A549 (cell line): ENCODE measurements at regions not wholly inside any gene's neighbourhood (a gene's known extent, or its start where the extent isn't known, plus 50 kb on each side); places are given as distances from the start of the nearest gene placed in this dataset.
"Not testable (repeated sequence)": the region's sequence is repeated elsewhere in the genome, so short reads cannot be mapped to it uniquely, and the experiment has no call there.

ENCODE experiments used
- ATAC-seq, 2 experiments: fragments of 200-7000 bp in 1 of 2; fragments of >200 bp in 1 of 2; cut with Nextera tagmentation in 1 of 2; cut with Tn5 transposase in 1 of 2; 3 replicates each; pipeline versions ENCODE4 v1.8.0 to v1.9.1; 2018 to 2020; ENCODE audit warnings: mild to moderate bottlenecking in 1 of 2, moderate library complexity in 1 of 2
- CTCF ChIA-PET: fragments of 300-600 bp; sonication (Branson Sonifier 250); formaldehyde crosslinking; extraction: SDS; loops from one replicate; lab custom pipeline; 2021; ENCODE audit warnings: antibody characterized with exemption, inconsistent platforms; lab: Yijun Ruan, JAX
- POLR2A ChIA-PET: fragments of 350-600 bp; formaldehyde crosslinking; extraction: SDS; loops from one replicate; lab custom pipeline; 2021; ENCODE audit warnings: antibody characterized with exemption, inconsistent platforms; lab: Yijun Ruan, JAX
- DNase-seq, 2 experiments: peaks; one replicate each; pipeline versions ENCODE4 v3.0.0 to v3.0.0-alpha.2; 2011 to 2016; ENCODE audit warnings: low read depth in 1 of 2, low spot score in 1 of 2
- FAIRE-seq: peaks from 2 replicates; lab custom pipeline; 2011; peaks lifted over from hg19 to GRCh38; lab: Jason Lieb, UNC
- H3K27ac ChIP-seq, 2 experiments: fragments of >200 bp; sonication (Bioruptor Twin); formaldehyde crosslinking; 3 replicates each; pipeline ENCODE4 v1.5.1; 2016 to 2017
- H3K4me1 ChIP-seq: fragments of >200 bp; sonication (Bioruptor Twin); formaldehyde crosslinking; 3 replicates; pipeline ENCODE4 v1.6.1; 2016
- H3K4me2 ChIP-seq: fragments of >200 bp; sonication (Bioruptor Twin); formaldehyde crosslinking; 3 replicates; pipeline ENCODE4 v1.6.1; 2016
- H3K4me3 ChIP-seq: fragments of >200 bp; sonication (Bioruptor Twin); formaldehyde crosslinking; 3 replicates; pipeline ENCODE4 v1.5.1; 2016
- H3K9me3 ChIP-seq: fragments of >200 bp; sonication (Bioruptor Twin); formaldehyde crosslinking; 3 replicates; pipeline ENCODE4 v1.6.1; 2016
- BCL3 ChIP-seq: fragments of >200 bp; sonication (Bioruptor Twin); formaldehyde crosslinking; IDR thresholded peaks from 3 replicates; pipeline ENCODE4 v1.6.1; 2016
- CEBPB ChIP-seq, 2 experiments: fragments of >200 bp in 1 of 2; sonication (Bioruptor Twin) in 1 of 2; formaldehyde crosslinking in 1 of 2; IDR thresholded peaks; 2 replicates each; pipeline ENCODE4 v1.6.1; 2012 to 2016
- CHD4 ChIP-seq: fragments of 200-600 bp; sonication (generic); IDR thresholded peaks from 2 replicates; pipeline ENCODE4 v1.6.1; 2016; ENCODE audit warnings: antibody characterized with exemption, mild to moderate bottlenecking, borderline replicate concordance
- CTCF ChIP-seq: fragments of >200 bp; sonication (Bioruptor Twin); formaldehyde crosslinking; IDR thresholded peaks from 3 replicates; pipeline ENCODE4 v1.5.1; 2016
- EHF ChIP-seq: fragments of 250-450 bp; sonication (Bioruptor Pico); IDR thresholded peaks from 2 replicates; pipeline ENCODE4 v1.5.0; 2020; ENCODE audit warnings: mild to moderate bottlenecking
- ELK1 ChIP-seq: fragments of 150-350 bp; IDR thresholded peaks from 2 replicates; pipeline ENCODE4 v1.6.1; 2014; ENCODE audit warnings: low read depth, mild to moderate bottlenecking, low read length
- JUNB ChIP-seq: fragments of >200 bp; sonication (Bioruptor Twin); formaldehyde crosslinking; IDR thresholded peaks from 2 replicates; pipeline ENCODE4 v1.6.1; 2016
- KDM1A ChIP-seq: fragments of 200-600 bp; sonication (generic); IDR thresholded peaks from 2 replicates; pipeline ENCODE4 v1.6.1; 2016; ENCODE audit warnings: low read depth, mild to moderate bottlenecking
- MAFK ChIP-seq: fragments of 450-650 bp; IDR thresholded peaks from 2 replicates; pipeline ENCODE4 v1.6.1; 2014; ENCODE audit not compliant: partially characterized antibody
- MYC ChIP-seq: IDR thresholded peaks from 2 replicates; pipeline ENCODE4 v1.6.1; 2012; ENCODE audit warnings: mild to moderate bottlenecking, inconsistent platforms, low read length, improper control_type of control experiment, borderline replicate concordance
- NFE2L2 ChIP-seq: fragments of 150-350 bp; conservative IDR thresholded peaks from 2 replicates; pipeline ENCODE4 v1.6.1; 2014; ENCODE audit warnings: low read length
- NPAS2 ChIP-seq: fragments of 250-450 bp; sonication (Bioruptor Pico); IDR thresholded peaks from 2 replicates; pipeline ENCODE4 v1.8.0; 2022; ENCODE audit warnings: mild to moderate bottlenecking, moderate library complexity, borderline replicate concordance
- POLR2AphosphoS2 ChIP-seq: conservative IDR thresholded peaks from 2 replicates; pipeline ENCODE4 v1.6.1; 2012; ENCODE audit warnings: low read length, improper control_type of control experiment, inconsistent platforms
- RAD21 ChIP-seq, 2 experiments: fragments of >200 bp in 1 of 2; sonication (Bioruptor Twin) in 1 of 2; formaldehyde crosslinking in 1 of 2; IDR thresholded peaks in 1 of 2; conservative IDR thresholded peaks in 1 of 2; 2 replicates in 1 of 2; 3 replicates in 1 of 2; pipeline ENCODE4 v1.6.1; 2012 to 2018; ENCODE audit warnings: inconsistent platforms in 1 of 2
- RARB ChIP-seq: fragments of 250-450 bp; sonication (Bioruptor Pico); IDR thresholded peaks from 2 replicates; pipeline ENCODE4 v1.8.0; 2021; ENCODE audit warnings: mild to moderate bottlenecking, moderate library complexity
- REST ChIP-seq: fragments of 200-600 bp; sonication (generic); IDR thresholded peaks from 2 replicates; pipeline ENCODE4 v1.6.1; 2016; ENCODE audit warnings: antibody characterized with exemption, mild to moderate bottlenecking, moderate library complexity
- RFX5 ChIP-seq: fragments of 450-650 bp; IDR thresholded peaks from 2 replicates; pipeline ENCODE4 v1.7.1; 2014; ENCODE audit warnings: antibody characterized with exemption, mild to moderate bottlenecking, moderate library complexity
- RNF2 ChIP-seq: fragments of 200-600 bp; sonication (generic); IDR thresholded peaks from 2 replicates; pipeline ENCODE4 v1.6.1; 2016; ENCODE audit warnings: low read depth, mild to moderate bottlenecking, antibody characterized with exemption, moderate library complexity, borderline replicate concordance
- SMC3 ChIP-seq: fragments of >200 bp; sonication (Bioruptor Twin); formaldehyde crosslinking; IDR thresholded peaks from 3 replicates; pipeline ENCODE4 v1.6.1; 2018; ENCODE audit warnings: inconsistent platforms
- SREBF2 ChIP-seq: fragments of 450-650 bp; IDR thresholded peaks from 2 replicates; pipeline ENCODE4 v1.6.1; 2014; ENCODE audit warnings: mild to moderate bottlenecking, moderate library complexity
- ZFP36 ChIP-seq: fragments of 450-650 bp; IDR thresholded peaks from 2 replicates; pipeline ENCODE4 v1.6.1; 2014; ENCODE audit warnings: borderline replicate concordance; ENCODE audit not compliant: partially characterized antibody
- ZNF302 ChIP-seq: fragments of 250-450 bp; sonication (Bioruptor Pico); IDR thresholded peaks from 2 replicates; pipeline ENCODE4 v1.9.0; 2021; ENCODE audit warnings: inconsistent platforms, mild to moderate bottlenecking, moderate library complexity
- WGBS: methylation state at CpG from one replicate; pipeline ENCODE4 v1.1.6; 2017; ENCODE audit errors: missing lambda C conversion rate; 5-methylcytosine and 5-hydroxymethylcytosine counted together

GRCh38 chr5:56725711-56726411 lies 89.5 kb upstream of the MAP3K1 start:
- no peak overlapping the region for H3K4me2 ChIP-seq
- no peak overlapping the region for H3K4me3 ChIP-seq
- H3K9me3 ChIP-seq = no peaks in the 10 kb centered on the region
- ChIA-PET POLR2A (no interaction called here), CTCF (no interaction called here)
- no peak for DNase-seq
- no peaks in the 10 kb centered on the region for H3K4me1 ChIP-seq
- no peak for ATAC-seq
- no peak for FAIRE-seq
- WGBS = 39% methylated on average over 8 of the region's 8 CpGs
- H3K27ac ChIP-seq = no peak overlapping the region
- TF ChIP-seq CEBPB (IDR thresholded peaks at IDR 0.05) (no peak), POLR2AphosphoS2 (no peak), RFX5 (no peak), BCL3 (no peak), NFE2L2 (no peak), MAFK (no peak), JUNB (no peak), RARB (no peak), CHD4 (no peak), NPAS2 (no peak), RNF2 (no peak), SREBF2 (no peak), RAD21 (conservative IDR thresholded peaks at IDR 0.05 in 1 of 2, IDR thresholded peaks at IDR 0.05 in 1 of 2) (no peak), ELK1 (no peak), EHF (no peak), CTCF (no peak)
- TF ChIP-seq, all 56 proteins: peak for 0

- 84% methylated on average over 4 of the region's 4 CpGs for WGBS
- CTCF ChIA-PET, POLR2A ChIA-PET: not testable (repeated sequence)
Observed at GRCh38 chr5:56724857-56725256, 90.5 kb upstream of the MAP3K1 start.

GRCh38 chr5:56722317-56722716 lies 93.0 kb upstream of the MAP3K1 start:
- 71% methylated on average over 3 of the region's 3 CpGs for WGBS
- CTCF ChIA-PET = interaction anchor here (0.6 to 0.7 kb wide), 3 partner anchors 10 to 1246 kb away, joined by 3 read pairs; no protein-coding TSS in a partner anchor

More at GRCh38 chr5:56724857-56725256, 90.5 kb upstream of the MAP3K1 start:
- not testable (repeated sequence) for H3K27ac ChIP-seq, ATAC-seq, FAIRE-seq, H3K4me1 ChIP-seq, DNase-seq, H3K4me3 ChIP-seq, H3K9me3 ChIP-seq, H3K4me2 ChIP-seq

More at GRCh38 chr5:56722317-56722716, 93.0 kb upstream of the MAP3K1 start:
- FAIRE-seq = no peak
- Histone ChIP-seq H3K4me3 (no peak overlapping the region), H3K9me3 (no peaks in the 10 kb centered on the region), H3K4me2 (no peak overlapping the region)
- ATAC-seq = no peak
- no peak for DNase-seq
- TF ChIP-seq ZFP36 (no peak), BCL3 (no peak), EHF (no peak), ZNF302 (CRISPR knock-in tag) (no peak), REST (no peak), MYC (no peak), SMC3 (no peak), POLR2AphosphoS2 (no peak), KDM1A (no peak)
- TF ChIP-seq, all 56 proteins: peak for 0
- Histone ChIP-seq H3K27ac (no peak overlapping the region), H3K4me1 (0 out of 3 replicates have a peak, but pooled peaks cover under 1% of the 10 kb centered on the region)
- POLR2A ChIA-PET = no interaction called here
